ENCODE measurements at regions not wholly inside any gene's neighbourhood (a gene's known extent, or its start where the extent isn't known, plus 50 kb on each side); places are given as distances from the start of the nearest gene placed in this dataset.

DNA sequence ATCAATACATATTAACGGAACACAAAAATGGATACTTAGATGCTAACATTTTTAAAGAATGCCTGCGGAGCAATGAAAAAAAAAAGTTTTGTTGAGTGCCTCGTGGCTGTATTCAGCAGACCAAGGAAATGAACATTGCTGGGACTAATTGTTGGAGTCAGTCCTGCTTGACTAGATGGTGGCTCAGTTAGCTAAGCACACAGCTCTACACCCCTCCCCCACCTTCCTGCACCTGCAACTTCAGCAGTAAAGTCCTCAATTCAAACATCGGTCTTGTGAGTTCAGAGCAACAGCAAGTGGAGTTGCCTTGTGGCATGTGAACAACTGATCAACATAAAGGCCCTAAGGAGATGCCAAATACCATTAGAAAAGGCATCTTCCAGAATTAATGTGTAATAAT, 326.0 kb upstream of the NPSR1 start:
- Mint-ChIP-seq H3K27ac (ENCODE audit: unreplicated experiment) (no peak overlapping the region), H3K27me3 (ENCODE audit: low read depth, unreplicated experiment) (no peaks in the 10 kb centered on the region), H3K4me3 (ENCODE audit: unreplicated experiment) (no peak overlapping the region), H3K4me1 (ENCODE audit: low read depth, unreplicated experiment) (peaks cover 5% of the 10 kb centered on the region), H3K36me3 (ENCODE audit: low read depth, unreplicated experiment) (no peaks in the 10 kb centered on the region), H3K9me3 (ENCODE audit: unreplicated experiment) (peaks cover 4% of the 10 kb centered on the region)
- H4K20me1 ChIP-seq (ENCODE audit: insufficient read depth, low read length): no peaks in the 10 kb centered on the region
- no peak overlapping the region for H3K4me2 ChIP-seq (ENCODE audit: low read length)
- no peak overlapping the region for H2AFZ ChIP-seq (ENCODE audit: low read depth, low read length)
- no peaks in the 10 kb centered on the region for H3K36me3 ChIP-seq (ENCODE audit: insufficient read depth, low read length)
- TF ChIP-seq, protein P1, sequence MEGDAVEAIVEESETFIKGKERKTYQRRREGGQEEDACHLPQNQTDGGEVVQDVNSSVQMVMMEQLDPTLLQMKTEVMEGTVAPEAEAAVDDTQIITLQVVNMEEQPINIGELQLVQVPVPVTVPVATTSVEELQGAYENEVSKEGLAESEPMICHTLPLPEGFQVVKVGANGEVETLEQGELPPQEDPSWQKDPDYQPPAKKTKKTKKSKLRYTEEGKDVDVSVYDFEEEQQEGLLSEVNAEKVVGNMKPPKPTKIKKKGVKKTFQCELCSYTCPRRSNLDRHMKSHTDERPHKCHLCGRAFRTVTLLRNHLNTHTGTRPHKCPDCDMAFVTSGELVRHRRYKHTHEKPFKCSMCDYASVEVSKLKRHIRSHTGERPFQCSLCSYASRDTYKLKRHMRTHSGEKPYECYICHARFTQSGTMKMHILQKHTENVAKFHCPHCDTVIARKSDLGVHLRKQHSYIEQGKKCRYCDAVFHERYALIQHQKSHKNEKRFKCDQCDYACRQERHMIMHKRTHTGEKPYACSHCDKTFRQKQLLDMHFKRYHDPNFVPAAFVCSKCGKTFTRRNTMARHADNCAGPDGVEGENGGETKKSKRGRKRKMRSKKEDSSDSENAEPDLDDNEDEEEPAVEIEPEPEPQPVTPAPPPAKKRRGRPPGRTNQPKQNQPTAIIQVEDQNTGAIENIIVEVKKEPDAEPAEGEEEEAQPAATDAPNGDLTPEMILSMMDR (IDR thresholded peaks at IDR 0.05; ENCODE audit: insufficient read depth, low read depth, low read length): no peak
- no peak for TF ChIP-seq EZH2 (IDR thresholded peaks at IDR 0.05; ENCODE audit: insufficient read depth, low read length)
- FAIRE-seq (no peak), DNase-seq (ENCODE audit: low read depth) (no peak)
- no peaks in the 10 kb centered on the region for H3K4me1 ChIP-seq (ENCODE audit: insufficient read depth, low read length)
- H3K27ac ChIP-seq (ENCODE audit: low read depth, low read length): no peak overlapping the region
- H3K9ac ChIP-seq (ENCODE audit: low read length): no peak overlapping the region
- no peaks in the 10 kb centered on the region for H3K9me3 ChIP-seq (ENCODE audit: insufficient read depth, low read depth, low read length)
- H3K4me3 ChIP-seq (ENCODE audit: insufficient read depth, low read depth, low read length): no peak overlapping the region
- no peaks in the 10 kb centered on the region for H3K79me2 ChIP-seq (ENCODE audit: insufficient read depth, low read length)
- H3K27me3 ChIP-seq (ENCODE audit: insufficient read depth, low read length): no peaks in the 10 kb centered on the region

DNA sequence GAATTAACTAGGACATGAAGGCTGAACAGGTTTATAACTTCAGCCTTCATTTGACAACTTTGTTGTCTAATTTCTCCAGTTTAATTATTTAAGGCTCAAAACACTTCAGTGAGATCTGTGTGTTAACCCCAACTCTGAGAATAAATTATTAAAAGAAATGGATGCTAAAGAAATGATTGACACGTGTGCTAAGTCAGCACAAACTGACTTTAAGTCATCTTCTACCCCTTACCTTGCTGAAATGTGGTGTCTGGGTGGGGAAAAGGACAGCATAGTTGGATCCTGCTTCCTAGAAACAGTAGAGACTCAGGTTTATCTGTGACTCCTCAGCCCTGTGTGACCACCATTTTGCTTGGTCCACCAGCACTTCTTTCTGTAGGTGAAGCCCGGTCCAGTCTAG, 324.8 kb upstream of the NPSR1 start:
- Mint-ChIP-seq H3K9me3 (ENCODE audit: unreplicated experiment) (peaks cover 7% of the 10 kb centered on the region), H3K27ac (ENCODE audit: unreplicated experiment) (no peak overlapping the region), H3K4me3 (ENCODE audit: unreplicated experiment) (no peak overlapping the region), H3K36me3 (ENCODE audit: low read depth, unreplicated experiment) (no peaks in the 10 kb centered on the region), H3K4me1 (ENCODE audit: low read depth, unreplicated experiment) (peaks cover 5% of the 10 kb centered on the region), H3K27me3 (ENCODE audit: low read depth, unreplicated experiment) (no peaks in the 10 kb centered on the region)
- Histone ChIP-seq H3K4me3 (ENCODE audit: insufficient read depth, low read depth, low read length) (no peak overlapping the region), H3K9me3 (ENCODE audit: insufficient read depth, low read depth, low read length) (no peaks in the 10 kb centered on the region), H3K27ac (ENCODE audit: low read depth, low read length) (no peak overlapping the region), H3K4me1 (ENCODE audit: insufficient read depth, low read length) (no peaks in the 10 kb centered on the region), H4K20me1 (ENCODE audit: insufficient read depth, low read length) (no peaks in the 10 kb centered on the region), H3K4me2 (ENCODE audit: low read length) (no peak overlapping the region), H3K79me2 (ENCODE audit: insufficient read depth, low read length) (no peaks in the 10 kb centered on the region), H3K27me3 (ENCODE audit: insufficient read depth, low read length) (no peaks in the 10 kb centered on the region), H3K9ac (ENCODE audit: low read length) (no peak overlapping the region), H2AFZ (ENCODE audit: low read depth, low read length) (no peak overlapping the region), H3K36me3 (ENCODE audit: insufficient read depth, low read length) (no peaks in the 10 kb centered on the region)
- FAIRE-seq: no peak
- no peak for DNase-seq (ENCODE audit: low read depth)
- TF ChIP-seq, protein P1 (IDR thresholded peaks at IDR 0.05; ENCODE audit: insufficient read depth, low read depth, low read length): no peak
- TF ChIP-seq EZH2 (IDR thresholded peaks at IDR 0.05; ENCODE audit: insufficient read depth, low read length): no peak

DNA sequence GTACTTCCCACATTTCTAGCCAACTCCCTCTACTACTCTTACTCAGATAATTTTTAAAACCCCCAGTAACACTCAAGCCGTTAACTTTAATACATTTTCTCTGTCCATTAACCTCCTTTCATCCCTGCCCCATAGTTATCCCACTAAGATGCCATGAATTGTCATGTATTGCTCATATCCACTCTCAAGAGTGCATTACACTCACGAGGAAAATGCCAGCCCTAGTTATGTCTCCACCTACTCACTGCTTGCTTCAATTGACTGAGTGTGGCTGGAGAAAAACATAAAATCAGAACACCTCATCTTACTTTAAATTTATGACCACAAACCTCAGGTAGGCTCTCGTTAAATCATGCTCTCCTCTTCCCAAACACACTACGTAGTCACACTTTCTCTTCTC, 324.1 kb upstream of the NPSR1 start:
- no peak overlapping the region for H3K9ac ChIP-seq (ENCODE audit: low read length)
- Mint-ChIP-seq H3K27ac (ENCODE audit: unreplicated experiment) (no peak overlapping the region), H3K9me3 (ENCODE audit: unreplicated experiment) (peaks cover 13% of the 10 kb centered on the region), H3K27me3 (ENCODE audit: low read depth, unreplicated experiment) (no peaks in the 10 kb centered on the region), H3K4me3 (ENCODE audit: unreplicated experiment) (no peak overlapping the region), H3K36me3 (ENCODE audit: low read depth, unreplicated experiment) (no peaks in the 10 kb centered on the region), H3K4me1 (ENCODE audit: low read depth, unreplicated experiment) (peaks cover 8% of the 10 kb centered on the region)
- no peaks in the 10 kb centered on the region for H3K9me3 ChIP-seq (ENCODE audit: insufficient read depth, low read depth, low read length)
- H3K4me1 ChIP-seq (ENCODE audit: insufficient read depth, low read length): no peaks in the 10 kb centered on the region
- no peak for DNase-seq (ENCODE audit: low read depth)
- H3K4me3 ChIP-seq (ENCODE audit: insufficient read depth, low read depth, low read length): no peak overlapping the region
- FAIRE-seq: no peak
- H3K79me2 ChIP-seq (ENCODE audit: insufficient read depth, low read length): no peaks in the 10 kb centered on the region
- H3K27me3 ChIP-seq (ENCODE audit: insufficient read depth, low read length): no peaks in the 10 kb centered on the region
- no peaks in the 10 kb centered on the region for H4K20me1 ChIP-seq (ENCODE audit: insufficient read depth, low read length)
- no peak overlapping the region for H3K27ac ChIP-seq (ENCODE audit: low read depth, low read length)
- no peak for TF ChIP-seq EZH2 (IDR thresholded peaks at IDR 0.05; ENCODE audit: insufficient read depth, low read length)
- TF ChIP-seq, protein P1 (IDR thresholded peaks at IDR 0.05; ENCODE audit: insufficient read depth, low read depth, low read length): no peak
- no peaks in the 10 kb centered on the region for H3K36me3 ChIP-seq (ENCODE audit: insufficient read depth, low read length)
- no peak overlapping the region for H3K4me2 ChIP-seq (ENCODE audit: low read length)
- no peak overlapping the region for H2AFZ ChIP-seq (ENCODE audit: low read depth, low read length)
